ENCODE measurements at regions not wholly inside any gene's neighbourhood (a gene's known extent, or its start where the extent isn't known, plus 50 kb on each side); places are given as distances from the start of the nearest gene placed in this dataset.

DNA sequence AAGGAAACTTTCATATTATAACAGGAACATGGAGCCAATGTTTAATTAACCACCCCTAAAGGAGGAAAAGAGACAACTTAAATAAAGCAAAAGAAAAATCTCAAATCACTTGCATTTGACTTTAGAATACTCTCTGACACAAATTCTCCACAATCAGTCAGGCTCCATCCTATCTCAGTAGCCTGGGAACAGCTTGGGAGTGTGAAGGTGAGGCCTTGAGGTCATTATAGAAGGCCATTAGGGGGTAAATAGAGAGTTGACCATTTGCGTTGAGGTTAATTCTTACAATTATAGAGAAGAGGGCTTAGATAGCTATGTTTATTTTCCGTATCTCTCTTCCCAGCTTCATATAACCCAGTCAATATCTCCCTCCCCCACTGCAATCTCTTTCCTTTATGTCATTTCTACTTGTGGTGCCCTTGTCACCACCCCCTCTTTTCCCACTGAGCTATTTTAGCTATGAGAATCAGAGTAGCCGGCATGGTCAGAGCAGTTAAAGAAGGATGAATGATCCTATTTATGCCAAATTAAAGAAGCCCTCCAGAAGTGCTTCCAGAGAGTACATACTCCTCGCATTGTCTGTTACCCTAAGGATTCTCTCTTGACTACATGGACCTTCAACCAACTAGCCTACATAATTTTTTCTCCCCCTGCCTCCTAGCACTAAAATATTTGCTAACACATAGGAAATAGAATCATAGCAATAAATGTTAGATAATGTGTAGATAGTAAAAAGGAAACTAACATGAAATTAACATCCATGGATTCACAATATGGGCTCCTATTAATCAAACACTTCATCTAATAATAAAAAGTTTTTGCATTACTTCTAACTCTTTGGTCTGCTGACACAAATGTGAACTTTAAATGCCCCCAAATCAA is 135.2 kb upstream of the KRR1 start:
- TF ChIP-seq, protein P1, sequence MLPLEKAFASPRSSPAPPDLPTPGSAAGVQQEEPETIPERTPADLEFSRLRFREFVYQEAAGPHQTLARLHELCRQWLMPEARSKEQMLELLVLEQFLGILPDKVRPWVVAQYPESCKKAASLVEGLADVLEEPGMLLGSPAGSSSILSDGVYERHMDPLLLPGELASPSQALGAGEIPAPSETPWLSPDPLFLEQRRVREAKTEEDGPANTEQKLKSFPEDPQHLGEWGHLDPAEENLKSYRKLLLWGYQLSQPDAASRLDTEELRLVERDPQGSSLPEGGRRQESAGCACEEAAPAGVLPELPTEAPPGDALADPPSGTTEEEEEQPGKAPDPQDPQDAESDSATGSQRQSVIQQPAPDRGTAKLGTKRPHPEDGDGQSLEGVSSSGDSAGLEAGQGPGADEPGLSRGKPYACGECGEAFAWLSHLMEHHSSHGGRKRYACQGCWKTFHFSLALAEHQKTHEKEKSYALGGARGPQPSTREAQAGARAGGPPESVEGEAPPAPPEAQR (CRISPR knock-in tag; IDR thresholded peaks at IDR 0.05), result no peak
- TF ChIP-seq, protein P2, sequence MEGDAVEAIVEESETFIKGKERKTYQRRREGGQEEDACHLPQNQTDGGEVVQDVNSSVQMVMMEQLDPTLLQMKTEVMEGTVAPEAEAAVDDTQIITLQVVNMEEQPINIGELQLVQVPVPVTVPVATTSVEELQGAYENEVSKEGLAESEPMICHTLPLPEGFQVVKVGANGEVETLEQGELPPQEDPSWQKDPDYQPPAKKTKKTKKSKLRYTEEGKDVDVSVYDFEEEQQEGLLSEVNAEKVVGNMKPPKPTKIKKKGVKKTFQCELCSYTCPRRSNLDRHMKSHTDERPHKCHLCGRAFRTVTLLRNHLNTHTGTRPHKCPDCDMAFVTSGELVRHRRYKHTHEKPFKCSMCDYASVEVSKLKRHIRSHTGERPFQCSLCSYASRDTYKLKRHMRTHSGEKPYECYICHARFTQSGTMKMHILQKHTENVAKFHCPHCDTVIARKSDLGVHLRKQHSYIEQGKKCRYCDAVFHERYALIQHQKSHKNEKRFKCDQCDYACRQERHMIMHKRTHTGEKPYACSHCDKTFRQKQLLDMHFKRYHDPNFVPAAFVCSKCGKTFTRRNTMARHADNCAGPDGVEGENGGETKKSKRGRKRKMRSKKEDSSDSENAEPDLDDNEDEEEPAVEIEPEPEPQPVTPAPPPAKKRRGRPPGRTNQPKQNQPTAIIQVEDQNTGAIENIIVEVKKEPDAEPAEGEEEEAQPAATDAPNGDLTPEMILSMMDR (IDR thresholded peaks at IDR 0.05), result no peak
- no peak for TF ChIP-seq ETV6 (CRISPR knock-in tag; IDR thresholded peaks at IDR 0.05)
- TF ChIP-seq, protein P3, sequence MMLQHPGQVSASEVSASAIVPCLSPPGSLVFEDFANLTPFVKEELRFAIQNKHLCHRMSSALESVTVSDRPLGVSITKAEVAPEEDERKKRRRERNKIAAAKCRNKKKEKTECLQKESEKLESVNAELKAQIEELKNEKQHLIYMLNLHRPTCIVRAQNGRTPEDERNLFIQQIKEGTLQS (CRISPR knock-in tag; conservative IDR thresholded peaks at IDR 0.05), result no peak
- TF ChIP-seq, protein P4, sequence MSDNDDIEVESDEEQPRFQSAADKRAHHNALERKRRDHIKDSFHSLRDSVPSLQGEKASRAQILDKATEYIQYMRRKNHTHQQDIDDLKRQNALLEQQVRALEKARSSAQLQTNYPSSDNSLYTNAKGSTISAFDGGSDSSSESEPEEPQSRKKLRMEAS (CRISPR knock-in tag; IDR thresholded peaks at IDR 0.05), result no peak
- no peak for TF ChIP-seq ZNF219 (CRISPR knock-in tag; IDR thresholded peaks at IDR 0.05; ENCODE audit: borderline replicate concordance)
- TF ChIP-seq, protein P5, sequence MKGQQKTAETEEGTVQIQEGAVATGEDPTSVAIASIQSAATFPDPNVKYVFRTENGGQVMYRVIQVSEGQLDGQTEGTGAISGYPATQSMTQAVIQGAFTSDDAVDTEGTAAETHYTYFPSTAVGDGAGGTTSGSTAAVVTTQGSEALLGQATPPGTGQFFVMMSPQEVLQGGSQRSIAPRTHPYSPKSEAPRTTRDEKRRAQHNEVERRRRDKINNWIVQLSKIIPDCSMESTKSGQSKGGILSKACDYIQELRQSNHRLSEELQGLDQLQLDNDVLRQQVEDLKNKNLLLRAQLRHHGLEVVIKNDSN (CRISPR knock-in tag; IDR thresholded peaks at IDR 0.05), result no peak
- TF ChIP-seq, protein P6, sequence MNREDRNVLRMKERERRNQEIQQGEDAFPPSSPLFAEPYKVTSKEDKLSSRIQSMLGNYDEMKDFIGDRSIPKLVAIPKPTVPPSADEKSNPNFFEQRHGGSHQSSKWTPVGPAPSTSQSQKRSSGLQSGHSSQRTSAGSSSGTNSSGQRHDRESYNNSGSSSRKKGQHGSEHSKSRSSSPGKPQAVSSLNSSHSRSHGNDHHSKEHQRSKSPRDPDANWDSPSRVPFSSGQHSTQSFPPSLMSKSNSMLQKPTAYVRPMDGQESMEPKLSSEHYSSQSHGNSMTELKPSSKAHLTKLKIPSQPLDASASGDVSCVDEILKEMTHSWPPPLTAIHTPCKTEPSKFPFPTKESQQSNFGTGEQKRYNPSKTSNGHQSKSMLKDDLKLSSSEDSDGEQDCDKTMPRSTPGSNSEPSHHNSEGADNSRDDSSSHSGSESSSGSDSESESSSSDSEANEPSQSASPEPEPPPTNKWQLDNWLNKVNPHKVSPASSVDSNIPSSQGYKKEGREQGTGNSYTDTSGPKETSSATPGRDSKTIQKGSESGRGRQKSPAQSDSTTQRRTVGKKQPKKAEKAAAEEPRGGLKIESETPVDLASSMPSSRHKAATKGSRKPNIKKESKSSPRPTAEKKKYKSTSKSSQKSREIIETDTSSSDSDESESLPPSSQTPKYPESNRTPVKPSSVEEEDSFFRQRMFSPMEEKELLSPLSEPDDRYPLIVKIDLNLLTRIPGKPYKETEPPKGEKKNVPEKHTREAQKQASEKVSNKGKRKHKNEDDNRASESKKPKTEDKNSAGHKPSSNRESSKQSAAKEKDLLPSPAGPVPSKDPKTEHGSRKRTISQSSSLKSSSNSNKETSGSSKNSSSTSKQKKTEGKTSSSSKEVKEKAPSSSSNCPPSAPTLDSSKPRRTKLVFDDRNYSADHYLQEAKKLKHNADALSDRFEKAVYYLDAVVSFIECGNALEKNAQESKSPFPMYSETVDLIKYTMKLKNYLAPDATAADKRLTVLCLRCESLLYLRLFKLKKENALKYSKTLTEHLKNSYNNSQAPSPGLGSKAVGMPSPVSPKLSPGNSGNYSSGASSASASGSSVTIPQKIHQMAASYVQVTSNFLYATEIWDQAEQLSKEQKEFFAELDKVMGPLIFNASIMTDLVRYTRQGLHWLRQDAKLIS (CRISPR knock-in tag; IDR thresholded peaks at IDR 0.05; ENCODE audit: borderline replicate concordance), result no peak

All from WTC11 (cell line).